ENCODE measurements at regions not wholly inside any gene's neighbourhood (a gene's known extent, or its start where the extent isn't known, plus 50 kb on each side); places are given as distances from the start of the nearest gene placed in this dataset.
A peak's percentile ranks its signal among the peaks of the same experiment; 100 is the strongest.
"Not testable (repeated sequence)": the region's sequence is repeated elsewhere in the genome, so short reads cannot be mapped to it uniquely, and the experiment has no call there.

DNA sequence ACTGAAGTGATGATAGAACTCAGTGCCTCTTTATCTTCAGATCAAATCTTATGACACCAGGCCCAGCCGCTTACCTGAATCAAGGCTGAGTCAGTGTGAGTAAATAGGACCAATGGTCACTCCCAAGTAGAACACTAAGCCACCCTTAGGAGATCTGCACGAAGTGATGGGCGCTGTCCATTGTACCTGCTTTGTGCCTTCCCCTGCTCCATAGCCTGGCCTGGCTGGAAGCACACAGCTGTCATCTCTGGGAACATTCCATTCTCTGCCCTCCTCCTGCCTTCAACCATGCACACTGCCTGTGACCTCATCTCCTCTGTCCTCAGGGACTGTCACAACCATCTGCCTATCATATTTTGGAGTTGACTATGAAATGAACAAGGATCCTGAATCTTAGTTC, 279.5 kb upstream of the ASIC2 start:
- no peak for DNase-seq

- DNase-seq: no peak
These were observed 281.9 kb upstream of the ASIC2 start for GRCh38 chr17:33574942-33575445.

DNA sequence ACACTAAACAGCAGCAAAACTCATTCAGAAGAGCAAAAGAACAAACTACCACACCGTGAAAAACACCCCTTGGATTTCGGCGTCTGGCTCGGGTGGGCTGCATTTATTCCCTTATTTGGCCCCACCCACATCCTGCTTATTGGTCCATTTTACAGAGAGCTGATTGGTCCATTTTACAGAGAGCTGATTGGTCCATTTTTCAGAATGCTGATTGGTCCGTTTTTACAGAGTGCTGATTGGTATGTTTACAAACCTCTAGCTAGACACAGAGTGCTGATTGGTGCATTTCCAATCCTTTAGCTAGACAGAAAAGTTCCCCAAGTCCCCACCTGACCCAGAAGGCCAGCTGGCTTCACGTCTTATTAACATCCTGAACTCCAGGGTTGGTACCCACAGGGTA, 286.6 kb upstream of the ASIC2 start:
- not testable (repeated sequence) for DNase-seq

DNA sequence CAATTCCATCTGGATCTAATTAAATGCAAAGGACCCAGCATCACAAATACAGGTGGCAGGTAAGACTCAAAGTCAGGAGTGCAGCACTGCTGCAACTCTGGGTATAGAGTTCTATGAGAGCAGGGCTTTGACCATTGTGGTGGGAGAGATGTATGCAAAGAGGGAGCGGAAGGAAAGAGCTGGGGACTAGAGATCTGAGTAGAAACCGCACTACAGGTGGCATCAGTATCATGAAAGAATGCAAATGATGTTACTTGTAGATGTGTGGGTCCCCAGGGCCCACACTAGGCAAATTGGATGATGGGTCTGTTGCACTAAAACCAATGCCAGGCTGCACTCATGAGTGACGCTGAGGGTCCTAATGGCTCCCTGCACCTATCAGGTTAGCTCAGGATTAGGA, 287.1 kb upstream of the ASIC2 start:
- no peak for DNase-seq

DNA sequence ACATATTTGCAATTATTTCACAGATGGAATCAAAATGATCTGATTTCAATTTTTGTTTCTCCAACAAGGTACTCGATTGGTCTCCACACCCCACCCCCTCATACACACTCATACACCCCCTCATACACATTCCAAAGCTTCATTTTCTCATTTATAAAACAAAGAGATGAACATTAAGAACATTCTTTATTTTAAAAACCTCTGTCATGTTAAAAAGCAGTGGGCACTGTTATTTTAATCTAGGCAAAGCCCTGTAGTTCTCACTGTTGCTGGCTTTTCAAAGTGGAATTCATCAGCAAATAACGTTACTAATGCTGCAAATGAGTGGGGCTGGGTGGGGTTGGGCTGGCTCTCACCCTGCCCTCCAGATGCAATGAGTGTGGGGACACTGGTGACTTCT, 289.6 kb upstream of the ASIC2 start:
- no peak for DNase-seq

GRCh38 chr17:33583518-33584417, 290.7 kb upstream of the ASIC2 start:
- DNase-seq: no peak

- no peak for DNase-seq
These were observed 300.9 kb upstream of the ASIC2 start for GRCh38 chr17:33593991-33594390.

GRCh38 chr17:33595828-33596227, 302.7 kb upstream of the ASIC2 start:
- no peak for DNase-seq

DNA sequence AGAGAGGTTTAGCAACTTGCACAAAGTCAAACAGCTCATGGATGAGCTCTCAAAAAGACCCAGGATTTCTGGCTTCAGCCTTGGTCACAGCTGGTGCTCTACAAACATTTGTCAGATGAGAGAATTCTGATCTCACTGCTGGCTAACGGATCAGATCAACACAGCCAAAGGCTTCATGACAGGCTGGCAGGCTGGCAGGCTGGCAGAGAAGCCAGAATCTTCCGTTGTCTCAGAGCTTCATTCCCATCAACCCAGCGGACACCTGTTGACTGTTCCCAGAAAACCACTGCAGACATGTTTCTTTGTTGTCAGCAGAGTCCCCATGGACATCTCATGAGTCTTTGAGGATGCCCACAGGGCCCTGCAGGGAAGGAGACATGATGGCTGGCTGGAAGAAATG, 303.8 kb upstream of the ASIC2 start:
- no peak for DNase-seq

DNA sequence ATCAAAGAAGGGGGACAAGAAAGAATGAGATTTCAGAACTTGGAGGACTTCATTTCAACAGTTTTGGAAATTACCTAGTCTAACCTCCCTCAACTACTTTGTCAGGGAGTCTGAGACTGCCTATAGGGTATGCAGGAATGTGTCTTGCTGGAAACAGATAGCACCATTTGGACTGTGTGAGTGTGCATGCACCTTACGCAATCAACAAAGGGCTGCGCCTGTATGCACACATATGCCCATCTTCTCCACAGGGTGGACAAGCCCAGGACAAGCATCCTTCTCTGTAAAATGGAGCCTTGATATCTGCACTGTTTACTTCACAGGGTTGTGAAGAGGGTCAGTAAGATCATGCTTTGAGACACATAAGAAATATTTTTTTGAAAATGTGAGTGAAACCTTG, 305.7 kb upstream of the ASIC2 start:
- DNase-seq: no peak

GRCh38 chr17:33602981-33603380, 309.9 kb upstream of the ASIC2 start:
- no peak for DNase-seq

DNA sequence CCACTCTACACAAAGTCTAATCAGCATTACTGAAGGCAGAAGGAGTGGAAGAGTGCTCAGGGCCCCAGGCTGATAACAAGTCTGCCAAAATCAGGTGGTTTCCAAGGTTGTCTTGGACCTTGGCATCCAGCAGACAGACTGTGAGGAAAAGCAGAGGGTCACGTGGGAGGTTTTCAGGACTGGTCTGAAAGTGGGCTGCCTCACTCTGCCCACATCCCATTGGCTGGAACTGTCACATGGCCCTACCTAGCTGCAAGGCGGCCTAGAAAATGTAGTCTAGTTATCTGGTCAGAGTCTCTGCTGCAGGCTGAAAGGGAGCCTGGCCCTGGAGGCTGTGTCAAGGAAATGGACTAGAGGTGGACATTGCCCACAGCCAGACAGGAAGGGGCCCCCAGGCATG, 310.7 kb upstream of the ASIC2 start:
- DNase-seq: no peak

DNA sequence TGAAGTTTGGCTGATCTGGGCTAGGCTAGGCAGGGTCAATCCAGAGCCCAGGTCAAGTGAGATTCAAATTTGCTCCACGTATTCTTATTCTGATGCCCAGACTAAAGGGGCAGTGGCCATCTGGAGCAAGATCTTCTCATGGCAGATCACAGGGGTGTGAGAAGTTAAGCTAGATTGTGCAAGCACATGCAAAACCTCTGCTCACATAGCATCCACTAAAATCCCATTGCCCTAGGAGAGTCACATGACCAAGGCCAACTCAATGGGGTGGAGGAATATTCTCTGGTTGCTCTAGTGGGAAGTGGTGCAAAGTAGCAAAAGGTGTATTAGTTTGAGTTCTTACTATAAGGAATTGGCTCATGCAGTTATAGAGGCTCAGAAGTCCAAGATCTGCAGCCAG, 318.4 kb upstream of the ASIC2 start:
- DNase-seq: no peak

DNA sequence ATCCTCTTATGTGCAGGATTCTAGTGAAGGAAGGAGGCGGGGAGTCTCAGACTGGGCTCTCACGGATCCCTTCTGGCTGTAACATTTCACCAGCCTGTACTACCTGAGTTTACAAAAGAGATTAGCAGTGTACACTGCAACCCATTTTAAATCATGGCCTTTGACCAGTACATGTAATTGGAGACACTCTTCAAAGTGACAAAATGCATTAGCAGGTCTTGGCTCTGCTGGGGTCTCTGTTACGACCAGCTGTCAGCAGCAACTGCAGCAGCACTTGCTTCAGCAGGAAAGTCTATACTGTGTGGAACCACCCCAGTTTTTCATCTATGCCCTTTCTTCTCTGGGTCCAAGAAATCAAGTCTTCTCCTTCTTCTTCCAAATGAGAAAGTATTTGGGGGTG, 322.8 kb upstream of the ASIC2 start:
- DNase-seq: no peak

DNA sequence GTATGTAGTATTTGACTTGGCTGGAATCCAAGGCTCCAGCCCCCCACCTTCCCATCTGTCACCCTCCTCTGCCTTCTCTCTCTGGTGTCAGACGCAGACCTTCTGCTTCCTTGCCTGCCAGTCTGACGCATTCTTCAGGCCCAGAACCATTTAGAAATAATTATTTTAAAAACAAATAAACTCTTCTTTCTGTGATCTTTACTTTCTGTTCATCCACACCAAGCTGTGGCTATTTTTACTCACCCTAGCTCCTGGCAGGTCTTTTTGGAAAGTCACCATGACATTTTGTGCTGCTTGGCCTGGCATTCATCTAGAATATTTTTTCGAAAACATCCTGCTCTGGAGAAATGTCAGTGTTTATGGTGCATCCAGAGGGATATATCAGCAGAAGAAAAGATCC, 330.7 kb upstream of the ASIC2 start:
- no peak for DNase-seq

DNA sequence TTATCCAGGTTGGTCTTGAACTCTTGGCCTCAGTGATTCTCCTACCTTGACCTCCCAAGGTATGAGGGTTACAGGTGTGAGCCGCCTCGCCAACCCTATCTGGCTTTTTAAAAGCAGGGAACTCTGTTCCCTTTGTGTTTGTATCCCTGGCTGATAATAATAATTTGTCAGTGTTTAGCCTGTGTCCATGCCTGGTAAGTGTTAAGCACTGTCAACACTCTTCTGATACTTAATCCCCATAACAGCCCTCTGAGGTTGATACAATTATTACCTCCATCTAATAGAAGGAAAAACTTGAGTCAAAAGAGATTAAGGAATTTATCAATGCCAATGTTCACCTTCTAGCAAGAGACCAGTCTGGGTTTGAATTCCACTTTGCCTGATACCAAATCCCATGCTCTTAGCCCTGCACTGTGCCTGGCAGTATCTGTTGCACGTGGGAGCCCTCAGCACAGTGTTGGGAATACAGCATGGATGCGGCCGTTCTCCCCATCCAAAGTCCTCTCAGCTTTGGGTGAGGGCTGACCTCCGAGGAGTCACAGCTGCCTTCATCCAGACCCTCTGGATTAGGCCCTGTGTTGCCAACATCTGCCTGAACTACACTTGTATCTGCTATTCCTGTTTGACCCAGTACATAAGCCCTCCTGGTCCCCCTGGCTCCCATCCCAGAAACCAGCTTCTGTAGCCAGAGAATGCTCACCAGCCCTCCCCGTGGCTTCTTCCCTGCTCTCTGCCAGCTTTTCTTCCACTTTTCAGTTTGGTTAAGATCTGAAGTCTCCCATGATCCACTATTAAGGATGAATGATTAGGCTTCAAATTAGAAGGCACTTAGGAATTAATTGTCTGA, 335.6 kb upstream of the ASIC2 start:
- no peak for DNase-seq

GRCh38 chr17:33633446-33633845, 340.4 kb upstream of the ASIC2 start:
- no peak for DNase-seq

DNA sequence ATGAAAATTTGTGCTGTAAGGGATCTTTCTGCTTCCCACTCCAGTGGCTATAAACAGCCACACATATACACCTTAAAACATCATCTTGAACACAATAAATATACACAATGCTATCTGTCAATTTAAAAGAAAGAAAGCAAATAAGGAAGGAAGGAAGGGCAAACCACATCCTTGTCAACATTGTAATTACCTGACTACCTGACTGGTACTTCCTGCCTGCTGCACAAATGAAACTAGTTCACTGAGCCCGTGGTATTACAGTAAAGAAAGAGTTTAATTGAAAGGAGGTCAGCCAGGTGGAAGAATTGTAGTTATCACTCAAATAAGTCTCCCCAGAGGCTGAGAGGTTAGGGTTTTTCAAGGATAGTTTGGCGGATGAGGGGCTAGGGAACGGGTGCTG, 344.4 kb upstream of the ASIC2 start:
- no peak for DNase-seq

GRCh38 chr17:33639103-33639880, 346.2 kb upstream of the ASIC2 start:
- peak; percentile 35 to 46 for DNase-seq

GRCh38 chr17:33640629-33641028, 347.5 kb upstream of the ASIC2 start:
- DNase-seq: no peak

- DNase-seq: no peak
These were observed 348.9 kb upstream of the ASIC2 start for GRCh38 chr17:33642002-33642401.

DNA sequence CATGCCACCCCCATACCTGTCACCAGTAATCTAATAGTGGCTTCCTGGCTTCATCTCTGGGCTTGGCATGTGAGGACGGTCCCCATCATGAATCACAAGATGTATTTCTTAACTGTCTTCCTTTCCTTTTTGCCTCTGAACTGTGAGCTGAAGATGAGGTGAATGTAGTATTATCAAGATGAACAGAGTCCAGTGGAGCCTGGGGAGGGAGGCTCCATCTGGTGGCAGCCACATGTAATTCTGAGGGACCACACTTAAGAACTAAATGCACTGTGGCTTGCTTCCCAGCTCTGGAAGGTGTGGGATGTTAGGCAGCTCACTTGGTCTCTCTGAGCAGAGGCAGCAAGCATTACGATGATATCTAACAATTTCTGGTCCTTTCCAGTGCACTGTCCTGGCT, 354.9 kb upstream of the ASIC2 start:
- DNase-seq: no peak

DNA sequence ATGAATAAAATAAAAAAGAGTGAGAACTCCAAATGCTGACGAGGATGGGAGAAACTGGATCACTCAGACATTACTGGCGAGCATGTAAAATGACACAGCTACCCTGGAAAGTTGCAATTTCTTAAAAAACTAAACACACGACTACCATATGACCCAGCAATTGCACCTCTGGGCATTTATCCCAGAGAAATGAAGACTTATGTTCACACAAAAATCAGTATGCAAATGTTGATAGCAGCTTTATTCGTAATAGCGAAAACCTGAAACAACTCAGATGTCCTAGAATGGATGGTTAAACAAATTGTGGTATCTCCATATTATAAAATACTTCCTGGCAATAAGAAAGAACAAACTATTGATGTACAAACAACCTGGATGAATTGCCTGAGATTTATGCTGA, 357.2 kb upstream of the ASIC2 start:
- no peak for DNase-seq
